HCT116 (cell line): ENCODE measurements at regions not wholly inside any gene's neighbourhood (a gene's known extent, or its start where the extent isn't known, plus 50 kb on each side); places are given as distances from the start of the nearest gene placed in this dataset.

Source experiments
- EZH2 ChIP-seq: fragments of 200-600 bp; sonication (generic); IDR thresholded peaks from 2 replicates; pipeline ENCODE4 v1.6.1; 2017; ENCODE audit warnings: antibody characterized with exemption, mixed run types
- FOSL1 ChIP-seq: IDR thresholded peaks from 2 replicates; pipeline ENCODE4 v1.6.1; 2012; ENCODE audit warnings: low read depth

- TF ChIP-seq EZH2 (no peak), FOSL1 (no peak)
These were observed 142.8 kb upstream of the PHACTR3 start for GRCh38 chr20:59461526-59461925.
